IPS-20b (cell line): ENCODE measurements at regions not wholly inside any gene's neighbourhood (a gene's known extent, or its start where the extent isn't known, plus 50 kb on each side); places are given as distances from the start of the nearest gene placed in this dataset.
"Not testable (repeated sequence)": the region's sequence is repeated elsewhere in the genome, so short reads cannot be mapped to it uniquely, and the experiment has no call there.

ENCODE experiments used
- H3K27ac ChIP-seq: one replicate; pipeline ENCODE4 v1.5.1; 2013; ENCODE audit warnings: low read length
- H3K27me3 ChIP-seq: 2 replicates; pipeline ENCODE4 v1.6.1; 2013; ENCODE audit warnings: mild to moderate bottlenecking, low read length, inconsistent platforms; ENCODE audit not compliant: insufficient read depth
- H3K36me3 ChIP-seq: 2 replicates; pipeline ENCODE4 v1.6.1; 2013; ENCODE audit warnings: low read depth, mild to moderate bottlenecking, inconsistent platforms, low read length, moderate library complexity; ENCODE audit not compliant: insufficient read depth
- H3K4me1 ChIP-seq: 2 replicates; pipeline ENCODE4 v1.6.1; 2013; ENCODE audit warnings: mild to moderate bottlenecking, control low read depth, inconsistent platforms, low read length, moderate library complexity; ENCODE audit not compliant: insufficient read depth
- H3K4me3 ChIP-seq: 2 replicates; pipeline ENCODE4 v1.5.1; 2013; ENCODE audit warnings: mild to moderate bottlenecking, low read length, inconsistent platforms
- H3K9ac ChIP-seq: 2 replicates; pipeline ENCODE4 v1.6.1; 2013; ENCODE audit warnings: low read depth, mild to moderate bottlenecking, inconsistent platforms, low read length, moderate library complexity
- H3K9me3 ChIP-seq: 2 replicates; pipeline ENCODE4 v1.6.1; 2013; ENCODE audit warnings: mild to moderate bottlenecking, low read depth, low read length, inconsistent platforms; ENCODE audit not compliant: insufficient read depth

GRCh38 chr3:159348431-159348830 lies 546.6 kb downstream of the MFSD1 start:
- no peaks in the 10 kb centered on the region for H3K36me3 ChIP-seq
- no peaks in the 10 kb centered on the region for H3K9me3 ChIP-seq
- no peak overlapping the region for H3K27ac ChIP-seq
- H3K4me1 ChIP-seq, result no peaks in the 10 kb centered on the region
- no peak overlapping the region for H3K9ac ChIP-seq
- H3K27me3 ChIP-seq, result no peaks in the 10 kb centered on the region
- no peak overlapping the region for H3K4me3 ChIP-seq

- Histone ChIP-seq H3K9ac (no peak overlapping the region), H3K27ac (no peak overlapping the region), H3K9me3 (no peaks in the 10 kb centered on the region), H3K27me3 (no peaks in the 10 kb centered on the region), H3K4me1 (0 out of 2 replicates have a peak, but pooled peaks cover 10% of the 10 kb centered on the region), H3K36me3 (no peaks in the 10 kb centered on the region), H3K4me3 (no peak overlapping the region)
Observed at GRCh38 chr3:159356606-159357005, 554.8 kb downstream of the MFSD1 start.

GRCh38 chr3:159364511-159364910 lies 562.7 kb downstream of the MFSD1 start:
- Histone ChIP-seq H3K36me3 (no peaks in the 10 kb centered on the region), H3K27me3 (no peaks in the 10 kb centered on the region), H3K4me1 (no peaks in the 10 kb centered on the region), H3K9ac (no peak overlapping the region), H3K4me3 (no peak overlapping the region), H3K27ac (no peak overlapping the region), H3K9me3 (no peaks in the 10 kb centered on the region)

GRCh38 chr3:159366476-159366875 lies 564.6 kb downstream of the MFSD1 start:
- no peak overlapping the region for H3K4me3 ChIP-seq
- no peaks in the 10 kb centered on the region for H3K27me3 ChIP-seq
- no peaks in the 10 kb centered on the region for H3K9me3 ChIP-seq
- H3K27ac ChIP-seq, result no peak overlapping the region
- H3K4me1 ChIP-seq, result no peaks in the 10 kb centered on the region
- no peak overlapping the region for H3K9ac ChIP-seq
- H3K36me3 ChIP-seq, result no peaks in the 10 kb centered on the region

GRCh38 chr3:159371961-159372360 lies 570.1 kb downstream of the MFSD1 start:
- Histone ChIP-seq H3K4me1 (no peaks in the 10 kb centered on the region), H3K9ac (no peak overlapping the region), H3K4me3 (no peak overlapping the region), H3K27ac (no peak overlapping the region), H3K9me3 (no peaks in the 10 kb centered on the region), H3K36me3 (no peaks in the 10 kb centered on the region), H3K27me3 (no peaks in the 10 kb centered on the region)

GRCh38 chr3:159378396-159379194 lies 576.7 kb downstream of the MFSD1 start:
- Histone ChIP-seq H3K27ac (no peak overlapping the region), H3K27me3 (no peaks in the 10 kb centered on the region), H3K4me1 (no peaks in the 10 kb centered on the region), H3K4me3 (no peak overlapping the region), H3K36me3 (no peaks in the 10 kb centered on the region), H3K9me3 (no peaks in the 10 kb centered on the region), H3K9ac (no peak overlapping the region)

- H3K27ac ChIP-seq, result no peak overlapping the region
- no peak overlapping the region for H3K9ac ChIP-seq
- H3K9me3 ChIP-seq, result no peaks in the 10 kb centered on the region
- no peaks in the 10 kb centered on the region for H3K36me3 ChIP-seq
- no peaks in the 10 kb centered on the region for H3K27me3 ChIP-seq
- no peak overlapping the region for H3K4me3 ChIP-seq
- no peaks in the 10 kb centered on the region for H3K4me1 ChIP-seq
Observed at GRCh38 chr3:159380891-159381290, 579.0 kb downstream of the MFSD1 start.

- H3K36me3 ChIP-seq, result no peaks in the 10 kb centered on the region
- H3K9me3 ChIP-seq, result no peaks in the 10 kb centered on the region
- no peaks in the 10 kb centered on the region for H3K4me1 ChIP-seq
- H3K4me3 ChIP-seq, result no peak overlapping the region
- no peak overlapping the region for H3K9ac ChIP-seq
- H3K27me3 ChIP-seq, result no peaks in the 10 kb centered on the region
- H3K27ac ChIP-seq, result no peak overlapping the region
Observed at GRCh38 chr3:159390656-159391212, 588.9 kb downstream of the MFSD1 start.

GRCh38 chr3:159397683-159398082 lies 591.0 kb upstream of the IL12A start:
- not testable (repeated sequence) for H3K4me1 ChIP-seq, H3K36me3 ChIP-seq, H3K27ac ChIP-seq, H3K27me3 ChIP-seq, H3K9ac ChIP-seq, H3K4me3 ChIP-seq
- H3K9me3 ChIP-seq, result peaks cover 17% of the 10 kb centered on the region; the same call in 1 of the 2 replicates

- H3K27me3 ChIP-seq, result no peaks in the 10 kb centered on the region
Observed at GRCh38 chr3:159401069-159401468, 587.6 kb upstream of the IL12A start.

GRCh38 chr3:159409711-159410110 lies 578.9 kb upstream of the IL12A start:
- not testable (repeated sequence) for H3K27me3 ChIP-seq, H3K27ac ChIP-seq, H3K4me3 ChIP-seq, H3K36me3 ChIP-seq, H3K4me1 ChIP-seq, H3K9ac ChIP-seq
- peaks cover 13% of the 10 kb centered on the region; the same call in 1 of the 2 replicates for H3K9me3 ChIP-seq

More at GRCh38 chr3:159401069-159401468, 587.6 kb upstream of the IL12A start:
- Histone ChIP-seq H3K4me1 (no peaks in the 10 kb centered on the region), H3K9me3 (peaks cover 17% of the 10 kb centered on the region; the same call in 1 of the 2 replicates), H3K4me3 (no peak overlapping the region), H3K27ac (no peak overlapping the region), H3K9ac (no peak overlapping the region), H3K36me3 (no peaks in the 10 kb centered on the region)

- Histone ChIP-seq H3K9ac (no peak overlapping the region), H3K36me3 (no peaks in the 10 kb centered on the region), H3K4me3 (no peak overlapping the region), H3K27ac (no peak overlapping the region), H3K4me1 (no peaks in the 10 kb centered on the region), H3K9me3 (peaks cover 15% of the 10 kb centered on the region; the same call in 1 of the 2 replicates), H3K27me3 (no peaks in the 10 kb centered on the region)
Observed at GRCh38 chr3:159413319-159413718, 575.3 kb upstream of the IL12A start.
